ENCODE measurements at regions not wholly inside any gene's neighbourhood (a gene's known extent, or its start where the extent isn't known, plus 50 kb on each side); places are given as distances from the start of the nearest gene placed in this dataset.
"Not testable (repeated sequence)": the region's sequence is repeated elsewhere in the genome, so short reads cannot be mapped to it uniquely, and the experiment has no call there.

DNA sequence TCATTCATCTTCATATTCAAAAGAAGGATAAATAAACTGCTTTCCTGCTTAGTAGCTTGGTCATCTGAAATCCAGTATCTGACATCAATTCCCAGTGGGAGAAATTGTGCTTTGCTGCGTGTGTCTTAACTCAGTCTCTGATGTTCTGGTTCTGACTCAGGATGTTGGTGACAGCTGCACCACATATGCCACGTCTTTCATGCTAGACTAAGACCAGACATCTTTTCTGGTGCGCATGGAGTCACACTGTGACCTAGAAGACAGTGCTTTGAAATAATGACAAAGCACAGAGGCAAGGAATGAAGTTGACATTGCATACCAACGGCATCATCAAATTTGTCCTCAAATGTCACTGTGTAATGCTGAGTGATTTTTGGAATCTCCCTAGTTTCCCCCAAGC lies 308.8 kb upstream of the PLGLB1 start:
- not testable (repeated sequence) for H3K9ac ChIP-seq (ENCODE audit: low read length in 5 of 5)

GRCh38 chr2:87331940-87332583 lies 310.4 kb upstream of the PLGLB1 start:
- not testable (repeated sequence) for H3K9ac ChIP-seq (ENCODE audit: low read length in 5 of 5); H3K4me1 ChIP-seq (ENCODE audit: control insufficient read depth in 5 of 5, insufficient read depth in 5 of 5, low read length in 5 of 5); H3K27me3 ChIP-seq (ENCODE audit: control insufficient read depth in 5 of 5, insufficient read depth in 4 of 5, low read length in 5 of 5); H3K4me3 ChIP-seq (ENCODE audit: low read depth in 1 of 5, low read length in 5 of 5); H3K27ac ChIP-seq (ENCODE audit: low read depth, low read length); H3K9me3 ChIP-seq (ENCODE audit: control insufficient read depth in 5 of 5, low read length in 5 of 5); H3K36me3 ChIP-seq (ENCODE audit: control insufficient read depth in 5 of 5, insufficient read depth in 5 of 5, low read length in 5 of 5)

More for the DNA sequence above, 308.8 kb upstream of the PLGLB1 start:
- H3K4me1 ChIP-seq (ENCODE audit: control insufficient read depth in 5 of 5, insufficient read depth in 5 of 5, low read length in 5 of 5); H3K36me3 ChIP-seq (ENCODE audit: control insufficient read depth in 5 of 5, insufficient read depth in 5 of 5, low read length in 5 of 5); H3K4me3 ChIP-seq (ENCODE audit: low read depth in 1 of 5, low read length in 5 of 5); H3K27ac ChIP-seq (ENCODE audit: low read depth, low read length); H3K27me3 ChIP-seq (ENCODE audit: control insufficient read depth in 5 of 5, insufficient read depth in 4 of 5, low read length in 5 of 5); H3K9me3 ChIP-seq (ENCODE audit: control insufficient read depth in 5 of 5, low read length in 5 of 5): not testable (repeated sequence)

GRCh38 chr2:87334888-87335287 lies 313.2 kb upstream of the PLGLB1 start:
- H3K4me3 ChIP-seq (ENCODE audit: low read depth in 1 of 5, low read length in 5 of 5); H3K36me3 ChIP-seq (ENCODE audit: control insufficient read depth in 5 of 5, insufficient read depth in 5 of 5, low read length in 5 of 5); H3K27me3 ChIP-seq (ENCODE audit: control insufficient read depth in 5 of 5, insufficient read depth in 4 of 5, low read length in 5 of 5); H3K27ac ChIP-seq (ENCODE audit: low read depth, low read length); H3K4me1 ChIP-seq (ENCODE audit: control insufficient read depth in 5 of 5, insufficient read depth in 5 of 5, low read length in 5 of 5); H3K9me3 ChIP-seq (ENCODE audit: control insufficient read depth in 5 of 5, low read length in 5 of 5); H3K9ac ChIP-seq (ENCODE audit: low read length in 5 of 5): not testable (repeated sequence)

DNA sequence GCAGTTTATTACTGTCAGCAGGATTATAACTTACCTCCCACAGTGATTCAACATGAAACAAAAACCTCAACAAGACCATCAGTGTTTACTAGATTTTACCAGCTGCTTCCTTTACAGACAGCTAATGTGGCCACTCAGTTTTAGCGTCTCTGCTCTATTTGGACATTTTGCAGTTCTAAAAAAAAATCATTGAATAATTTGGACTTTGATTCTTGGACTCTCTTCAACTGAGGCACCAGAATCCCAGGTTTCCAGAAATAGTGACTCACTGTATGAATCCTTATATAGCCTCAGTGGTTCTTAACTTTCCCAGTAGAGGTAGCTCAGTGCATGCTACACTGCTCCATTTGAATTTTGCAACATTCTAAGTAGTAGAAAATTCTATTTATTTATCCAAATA lies 317.4 kb upstream of the PLGLB1 start:
- not testable (repeated sequence) for H3K4me1 ChIP-seq (ENCODE audit: control insufficient read depth in 5 of 5, insufficient read depth in 5 of 5, low read length in 5 of 5); H3K27ac ChIP-seq (ENCODE audit: low read depth, low read length); H3K9ac ChIP-seq (ENCODE audit: low read length in 5 of 5); H3K4me3 ChIP-seq (ENCODE audit: low read depth in 1 of 5, low read length in 5 of 5); H3K9me3 ChIP-seq (ENCODE audit: control insufficient read depth in 5 of 5, low read length in 5 of 5); H3K27me3 ChIP-seq (ENCODE audit: control insufficient read depth in 5 of 5, insufficient read depth in 4 of 5, low read length in 5 of 5); H3K36me3 ChIP-seq (ENCODE audit: control insufficient read depth in 5 of 5, insufficient read depth in 5 of 5, low read length in 5 of 5)

- H3K36me3 ChIP-seq (ENCODE audit: control insufficient read depth in 5 of 5, insufficient read depth in 5 of 5, low read length in 5 of 5); H3K9me3 ChIP-seq (ENCODE audit: control insufficient read depth in 5 of 5, low read length in 5 of 5); H3K27me3 ChIP-seq (ENCODE audit: control insufficient read depth in 5 of 5, insufficient read depth in 4 of 5, low read length in 5 of 5); H3K4me1 ChIP-seq (ENCODE audit: control insufficient read depth in 5 of 5, insufficient read depth in 5 of 5, low read length in 5 of 5); H3K27ac ChIP-seq (ENCODE audit: low read depth, low read length); H3K4me3 ChIP-seq (ENCODE audit: low read depth in 1 of 5, low read length in 5 of 5); H3K9ac ChIP-seq (ENCODE audit: low read length in 5 of 5): not testable (repeated sequence)
Measured at GRCh38 chr2:87341601-87342014, 320.0 kb upstream of the PLGLB1 start.

GRCh38 chr2:87342175-87342574 lies 320.5 kb upstream of the PLGLB1 start:
- H3K36me3 ChIP-seq (ENCODE audit: control insufficient read depth in 5 of 5, insufficient read depth in 5 of 5, low read length in 5 of 5); H3K27me3 ChIP-seq (ENCODE audit: control insufficient read depth in 5 of 5, insufficient read depth in 4 of 5, low read length in 5 of 5); H3K9ac ChIP-seq (ENCODE audit: low read length in 5 of 5); H3K9me3 ChIP-seq (ENCODE audit: control insufficient read depth in 5 of 5, low read length in 5 of 5); H3K4me1 ChIP-seq (ENCODE audit: control insufficient read depth in 5 of 5, insufficient read depth in 5 of 5, low read length in 5 of 5); H3K4me3 ChIP-seq (ENCODE audit: low read depth in 1 of 5, low read length in 5 of 5); H3K27ac ChIP-seq (ENCODE audit: low read depth, low read length): not testable (repeated sequence)

DNA sequence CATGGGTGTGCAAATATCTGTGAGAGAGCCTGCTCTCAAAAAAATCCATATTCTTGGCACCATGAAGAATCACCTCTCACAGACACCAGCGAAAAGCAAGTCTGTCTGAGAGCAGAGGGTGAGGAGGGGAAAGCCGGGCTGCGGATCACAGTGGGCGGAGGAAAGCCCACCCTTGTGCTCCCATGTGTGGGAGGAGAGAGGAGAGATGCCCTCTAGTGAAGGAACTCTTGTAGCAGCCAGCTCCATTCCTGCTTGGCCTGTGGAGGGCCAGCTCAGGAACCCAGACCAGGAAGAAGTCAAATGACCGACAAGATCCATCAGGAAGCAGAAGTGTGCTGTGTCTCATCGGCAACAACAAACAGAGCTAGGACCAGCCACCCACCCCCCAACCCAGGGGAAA lies 321.7 kb upstream of the PLGLB1 start:
- not testable (repeated sequence) for H3K9ac ChIP-seq (ENCODE audit: low read length in 5 of 5); H3K4me1 ChIP-seq (ENCODE audit: control insufficient read depth in 5 of 5, insufficient read depth in 5 of 5, low read length in 5 of 5); H3K9me3 ChIP-seq (ENCODE audit: control insufficient read depth in 5 of 5, low read length in 5 of 5); H3K36me3 ChIP-seq (ENCODE audit: control insufficient read depth in 5 of 5, insufficient read depth in 5 of 5, low read length in 5 of 5); H3K27ac ChIP-seq (ENCODE audit: low read depth, low read length); H3K27me3 ChIP-seq (ENCODE audit: control insufficient read depth in 5 of 5, insufficient read depth in 4 of 5, low read length in 5 of 5); H3K4me3 ChIP-seq (ENCODE audit: low read depth in 1 of 5, low read length in 5 of 5)

- not testable (repeated sequence) for H3K4me3 ChIP-seq (ENCODE audit: low read depth in 1 of 5, low read length in 5 of 5); H3K27me3 ChIP-seq (ENCODE audit: control insufficient read depth in 5 of 5, insufficient read depth in 4 of 5, low read length in 5 of 5); H3K36me3 ChIP-seq (ENCODE audit: control insufficient read depth in 5 of 5, insufficient read depth in 5 of 5, low read length in 5 of 5); H3K27ac ChIP-seq (ENCODE audit: low read depth, low read length); H3K9me3 ChIP-seq (ENCODE audit: control insufficient read depth in 5 of 5, low read length in 5 of 5); H3K4me1 ChIP-seq (ENCODE audit: control insufficient read depth in 5 of 5, insufficient read depth in 5 of 5, low read length in 5 of 5); H3K9ac ChIP-seq (ENCODE audit: low read length in 5 of 5)
Measured at GRCh38 chr2:87345283-87345682, 323.6 kb upstream of the PLGLB1 start.

DNA sequence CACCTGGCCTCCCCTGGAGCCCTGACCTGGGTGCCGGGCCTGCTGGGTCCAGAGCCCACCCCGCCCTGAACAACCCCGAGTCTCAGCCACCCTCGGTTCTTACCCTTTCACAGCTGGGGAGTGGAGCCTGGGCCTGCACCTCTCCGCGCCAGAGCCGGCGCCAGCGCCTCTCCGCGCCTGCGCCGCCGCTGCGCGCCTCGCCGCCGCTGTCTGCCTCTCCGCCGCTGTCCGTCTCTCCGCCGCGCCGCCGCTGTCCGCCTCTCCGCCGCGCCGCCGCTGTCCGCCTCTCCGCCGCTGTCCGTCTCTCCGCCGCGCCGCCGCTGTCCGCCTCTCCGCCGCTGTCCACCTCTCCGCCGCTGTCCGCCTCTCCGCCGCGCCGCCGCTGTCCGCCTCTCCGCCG lies 326.9 kb upstream of the PLGLB1 start:
- not testable (repeated sequence) for H3K27ac ChIP-seq (ENCODE audit: low read depth, low read length); H3K36me3 ChIP-seq (ENCODE audit: control insufficient read depth in 5 of 5, insufficient read depth in 5 of 5, low read length in 5 of 5); H3K4me1 ChIP-seq (ENCODE audit: control insufficient read depth in 5 of 5, insufficient read depth in 5 of 5, low read length in 5 of 5); H3K9ac ChIP-seq (ENCODE audit: low read length in 5 of 5); H3K9me3 ChIP-seq (ENCODE audit: control insufficient read depth in 5 of 5, low read length in 5 of 5); H3K27me3 ChIP-seq (ENCODE audit: control insufficient read depth in 5 of 5, insufficient read depth in 4 of 5, low read length in 5 of 5); H3K4me3 ChIP-seq (ENCODE audit: low read depth in 1 of 5, low read length in 5 of 5)

GRCh38 chr2:87349006-87349405 lies 327.4 kb upstream of the PLGLB1 start:
- H3K27ac ChIP-seq (ENCODE audit: low read depth, low read length); H3K9ac ChIP-seq (ENCODE audit: low read length in 5 of 5); H3K4me1 ChIP-seq (ENCODE audit: control insufficient read depth in 5 of 5, insufficient read depth in 5 of 5, low read length in 5 of 5); H3K36me3 ChIP-seq (ENCODE audit: control insufficient read depth in 5 of 5, insufficient read depth in 5 of 5, low read length in 5 of 5); H3K27me3 ChIP-seq (ENCODE audit: control insufficient read depth in 5 of 5, insufficient read depth in 4 of 5, low read length in 5 of 5); H3K9me3 ChIP-seq (ENCODE audit: control insufficient read depth in 5 of 5, low read length in 5 of 5); H3K4me3 ChIP-seq (ENCODE audit: low read depth in 1 of 5, low read length in 5 of 5): not testable (repeated sequence)

Data from subcutaneous abdominal adipose tissue (tissue), 5 donors.